HEK293 (cell line): ENCODE measurements at regions not wholly inside any gene's neighbourhood (a gene's known extent, or its start where the extent isn't known, plus 50 kb on each side); places are given as distances from the start of the nearest gene placed in this dataset.

Experiments used
- CTCF ChIA-PET: fragments of 350-600 bp; formaldehyde crosslinking; extraction: SDS; loops from one replicate; lab custom pipeline; 2021; ENCODE audit warnings: antibody characterized with exemption; lab: Yijun Ruan, JAX
- POLR2A ChIA-PET: fragments of 300-600 bp; formaldehyde crosslinking; extraction: SDS; loops from one replicate; lab custom pipeline; 2020; ENCODE audit warnings: antibody characterized with exemption, inconsistent platforms; lab: Yijun Ruan, JAX
- H3K27ac ChIP-seq: fragments of 200-500 bp; sonication (Bioruptor generic); 2 replicates; pipeline ENCODE4 v1.5.1; 2014; ENCODE audit warnings: low read depth, low read length, control low read depth, inconsistent platforms; ENCODE audit errors: extremely low read depth
- H3K36me3 ChIP-seq, 2 experiments: fragments of 200-500 bp in 1 of 2; sonication (Bioruptor generic) in 1 of 2; 1 replicate in 1 of 2; 2 replicates in 1 of 2; pipeline ENCODE4 v1.5.1; 2014 to 2017; ENCODE audit warnings: inconsistent platforms in 2 of 2, low read length in 2 of 2; ENCODE audit not compliant: control insufficient read depth in 2 of 2, insufficient read depth in 1 of 2
- H3K4me1 ChIP-seq: fragments of 200-500 bp; sonication (Bioruptor generic); 2 replicates; pipeline ENCODE4 v1.5.1; 2014; ENCODE audit warnings: mild to moderate bottlenecking, low read length, inconsistent platforms; ENCODE audit not compliant: control insufficient read depth, insufficient read depth
- H3K4me3 ChIP-seq: 2 replicates; pipeline ENCODE4 v1.5.1; 2011; ENCODE audit warnings: low read depth, mild to moderate bottlenecking, control low read depth, low read length, moderate library complexity
- H3K9me3 ChIP-seq: fragments of 200-500 bp; sonication (Bioruptor generic); 2 replicates; pipeline ENCODE4 v1.5.1; 2014; ENCODE audit warnings: low read depth, low read length, inconsistent platforms; ENCODE audit not compliant: control insufficient read depth, insufficient read depth
- AEBP2 ChIP-seq: fragments of 450-650 bp; formaldehyde crosslinking; IDR thresholded peaks from 2 replicates; pipeline ENCODE4 v1.5.1; 2016; ENCODE audit warnings: missing biosample characterization, missing genetic modification characterization, borderline replicate concordance
- MZF1 ChIP-seq: fragments of 450-650 bp; formaldehyde crosslinking; IDR thresholded peaks from 2 replicates; pipeline ENCODE4 v1.5.1; 2017; ENCODE audit warnings: missing biosample characterization, missing genetic modification characterization, borderline replicate concordance
- OVOL3 ChIP-seq: fragments of 450-650 bp; formaldehyde crosslinking; IDR thresholded peaks from 2 replicates; pipeline ENCODE4 v1.5.1; 2016; ENCODE audit warnings: missing biosample characterization, missing genetic modification characterization
- SALL2 ChIP-seq: fragments of 450-650 bp; formaldehyde crosslinking; IDR thresholded peaks from 2 replicates; pipeline ENCODE4 v1.5.0; 2017; ENCODE audit warnings: missing biosample characterization, mild to moderate bottlenecking, missing genetic modification characterization, borderline replicate concordance
- SETDB1 ChIP-seq: IDR thresholded peaks from one replicate; pipeline ENCODE4 v1.6.1; 2017; ENCODE audit warnings: mild to moderate bottlenecking, low read length, moderate library complexity, mixed read lengths; ENCODE audit not compliant: insufficient read length
- WT1 ChIP-seq: fragments of 450-650 bp; formaldehyde crosslinking; IDR thresholded peaks from 2 replicates; pipeline ENCODE4 v1.5.1; 2016; ENCODE audit warnings: missing biosample characterization, missing genetic modification characterization
- ZBTB49 ChIP-seq: fragments of 450-650 bp; formaldehyde crosslinking; IDR thresholded peaks from 2 replicates; pipeline ENCODE4 v1.5.1; 2016; ENCODE audit warnings: missing biosample characterization, missing genetic modification characterization, low read depth
- ZBTB8A ChIP-seq: fragments of 450-650 bp; formaldehyde crosslinking; IDR thresholded peaks from 2 replicates; pipeline ENCODE4 v1.5.1; 2016; ENCODE audit warnings: missing biosample characterization, missing genetic modification characterization
- ZEB2 ChIP-seq: fragments of 450-650 bp; formaldehyde crosslinking; IDR thresholded peaks from 2 replicates; pipeline ENCODE4 v1.5.1; 2016; ENCODE audit warnings: missing biosample characterization, missing genetic modification characterization
- ZNF10 ChIP-seq: fragments of 450-650 bp; formaldehyde crosslinking; IDR thresholded peaks from 2 replicates; pipeline ENCODE4 v1.5.1; 2017; ENCODE audit warnings: missing biosample characterization, missing genetic modification characterization
- ZNF146 ChIP-seq: fragments of 450-650 bp; formaldehyde crosslinking; IDR thresholded peaks from 2 replicates; pipeline ENCODE4 v1.5.1; 2016; ENCODE audit warnings: missing biosample characterization, missing genetic modification characterization
- ZNF169 ChIP-seq: fragments of 450-650 bp; formaldehyde crosslinking; IDR thresholded peaks from 2 replicates; pipeline ENCODE4 v1.5.1; 2016; ENCODE audit warnings: missing biosample characterization, missing genetic modification characterization
- ZNF214 ChIP-seq: fragments of 450-650 bp; formaldehyde crosslinking; IDR thresholded peaks from 2 replicates; pipeline ENCODE4 v1.5.1; 2017; ENCODE audit warnings: missing biosample characterization, mild to moderate bottlenecking, missing genetic modification characterization, borderline replicate concordance
- ZNF248 ChIP-seq: fragments of 450-650 bp; formaldehyde crosslinking; IDR thresholded peaks from 2 replicates; pipeline ENCODE4 v1.5.1; 2017; ENCODE audit warnings: missing biosample characterization, missing genetic modification characterization
- ZNF266 ChIP-seq: fragments of 450-650 bp; formaldehyde crosslinking; IDR thresholded peaks from 2 replicates; pipeline ENCODE4 v1.5.1; 2016; ENCODE audit warnings: missing biosample characterization, missing genetic modification characterization, low read depth
- ZNF292 ChIP-seq: fragments of 450-650 bp; formaldehyde crosslinking; IDR thresholded peaks from 2 replicates; pipeline ENCODE4 v1.5.1; 2016; ENCODE audit warnings: low read depth, missing biosample characterization, missing genetic modification characterization, borderline replicate concordance
- ZNF302 ChIP-seq: fragments of 450-650 bp; formaldehyde crosslinking; IDR thresholded peaks from 2 replicates; pipeline ENCODE4 v1.5.1; 2016; ENCODE audit warnings: missing biosample characterization, missing genetic modification characterization, low read depth
- ZNF426 ChIP-seq: fragments of 450-650 bp; formaldehyde crosslinking; IDR thresholded peaks from 2 replicates; pipeline ENCODE4 v1.5.1; 2017; ENCODE audit warnings: missing biosample characterization, missing genetic modification characterization, mild to moderate bottlenecking, inconsistent platforms, moderate library complexity
- ZNF48 ChIP-seq: fragments of 450-650 bp; formaldehyde crosslinking; IDR thresholded peaks from 2 replicates; pipeline ENCODE4 v1.5.1; 2016; ENCODE audit warnings: missing biosample characterization, missing genetic modification characterization
- ZNF510 ChIP-seq: fragments of 450-650 bp; formaldehyde crosslinking; IDR thresholded peaks from 2 replicates; pipeline ENCODE4 v1.5.1; 2018; ENCODE audit warnings: mild to moderate bottlenecking, missing genetic modification characterization, missing biosample characterization; ENCODE audit not compliant: insufficient replicate concordance
- ZNF571 ChIP-seq: fragments of 450-650 bp; formaldehyde crosslinking; IDR thresholded peaks from 2 replicates; pipeline ENCODE4 v1.5.0; 2017; ENCODE audit warnings: missing biosample characterization, missing genetic modification characterization
- ZNF654 ChIP-seq: fragments of 450-650 bp; formaldehyde crosslinking; IDR thresholded peaks from 2 replicates; pipeline ENCODE4 v1.5.1; 2016; ENCODE audit warnings: low read depth, missing biosample characterization, missing genetic modification characterization
- ZNF664 ChIP-seq: fragments of 450-650 bp; formaldehyde crosslinking; IDR thresholded peaks from 2 replicates; pipeline ENCODE4 v1.5.1; 2016; ENCODE audit warnings: missing biosample characterization, missing genetic modification characterization
- ZNF747 ChIP-seq: fragments of 450-650 bp; formaldehyde crosslinking; IDR thresholded peaks from 2 replicates; pipeline ENCODE4 v1.5.1; 2016; ENCODE audit warnings: missing biosample characterization, missing genetic modification characterization
- ZNF776 ChIP-seq: fragments of 450-650 bp; formaldehyde crosslinking; IDR thresholded peaks from 2 replicates; pipeline ENCODE4 v1.5.0; 2017; ENCODE audit warnings: missing biosample characterization, missing genetic modification characterization, borderline replicate concordance
- TF ChIP-seq, protein P1 (sequence below): fragments of 450-650 bp; formaldehyde crosslinking; IDR thresholded peaks from 2 replicates; pipeline ENCODE4 v1.5.1; 2016; ENCODE audit warnings: missing biosample characterization, missing genetic modification characterization

DNA sequence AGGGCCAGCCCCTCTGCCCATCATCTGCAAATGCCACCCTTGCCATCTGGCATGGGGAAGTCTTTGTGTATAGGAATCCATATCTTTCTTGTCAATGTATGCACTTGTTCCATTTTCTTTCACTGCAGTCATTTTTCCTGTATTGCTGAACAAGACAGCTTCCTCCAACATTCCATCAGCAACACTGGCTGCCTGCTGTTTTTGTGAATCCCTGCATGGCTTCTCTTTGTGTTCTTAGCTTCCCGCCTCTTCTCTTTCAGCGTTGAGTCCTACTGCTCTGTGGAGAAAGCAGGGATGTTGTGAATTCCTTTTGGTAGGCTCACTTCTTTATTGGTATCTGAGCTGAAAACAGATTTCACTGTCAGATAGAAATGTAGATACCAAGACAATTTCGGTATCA is 150.0 kb downstream of the LPIN1 start:
- H3K4me3 ChIP-seq, result no peak overlapping the region
- no peaks in the 10 kb centered on the region for H3K9me3 ChIP-seq
- no peak for TF ChIP-seq ZNF146 (tag by site-specific recombination)
- TF ChIP-seq OVOL3 (tag by site-specific recombination), result no peak
- H3K27ac ChIP-seq, result no peak overlapping the region
- ChIA-PET POLR2A (no interaction called here), CTCF (no interaction called here)
- H3K4me1 ChIP-seq, result no peaks in the 10 kb centered on the region
- H3K36me3 ChIP-seq, result no peaks in the 10 kb centered on the region

- ChIA-PET CTCF (interaction anchor here (0.6 kb wide), 1 partner anchor 91 kb away, joined by 3 read pairs; no protein-coding TSS in a partner anchor), POLR2A (no interaction called here)
- Histone ChIP-seq H3K27ac (no peak overlapping the region), H3K36me3 (no peaks in the 10 kb centered on the region), H3K9me3 (no peaks in the 10 kb centered on the region), H3K4me1 (no peaks in the 10 kb centered on the region), H3K4me3 (no peak overlapping the region)
- TF ChIP-seq ZNF747 (no peak), ZNF169 (tag by site-specific recombination) (no peak), SETDB1 (no peak), ZNF654 (tag by site-specific recombination) (no peak), ZNF510 (tag by site-specific recombination) (no peak), ZBTB8A (no peak), ZNF248 (tag by site-specific recombination) (no peak), ZNF48 (tag by site-specific recombination) (no peak), ZNF266 (tag by site-specific recombination) (no peak), ZNF214 (no peak), SALL2 (tag by site-specific recombination) (no peak), ZNF664 (tag by site-specific recombination) (no peak)
These were observed 152.1 kb downstream of the LPIN1 start for GRCh38 chr2:11898576-11898975.

GRCh38 chr2:11899264-11899818 is 152.9 kb downstream of the LPIN1 start:
- ChIA-PET POLR2A (no interaction called here), CTCF (no interaction called here)
- no peak overlapping the region for H3K4me3 ChIP-seq
- H3K4me1 ChIP-seq, result no peaks in the 10 kb centered on the region
- H3K36me3 ChIP-seq, result no peaks in the 10 kb centered on the region
- H3K27ac ChIP-seq, result no peak overlapping the region
- H3K9me3 ChIP-seq, result no peaks in the 10 kb centered on the region
- no peak for TF ChIP-seq ZBTB49 (tag by site-specific recombination)
- TF ChIP-seq ZNF571 (tag by site-specific recombination), result no peak
- TF ChIP-seq, protein P1, sequence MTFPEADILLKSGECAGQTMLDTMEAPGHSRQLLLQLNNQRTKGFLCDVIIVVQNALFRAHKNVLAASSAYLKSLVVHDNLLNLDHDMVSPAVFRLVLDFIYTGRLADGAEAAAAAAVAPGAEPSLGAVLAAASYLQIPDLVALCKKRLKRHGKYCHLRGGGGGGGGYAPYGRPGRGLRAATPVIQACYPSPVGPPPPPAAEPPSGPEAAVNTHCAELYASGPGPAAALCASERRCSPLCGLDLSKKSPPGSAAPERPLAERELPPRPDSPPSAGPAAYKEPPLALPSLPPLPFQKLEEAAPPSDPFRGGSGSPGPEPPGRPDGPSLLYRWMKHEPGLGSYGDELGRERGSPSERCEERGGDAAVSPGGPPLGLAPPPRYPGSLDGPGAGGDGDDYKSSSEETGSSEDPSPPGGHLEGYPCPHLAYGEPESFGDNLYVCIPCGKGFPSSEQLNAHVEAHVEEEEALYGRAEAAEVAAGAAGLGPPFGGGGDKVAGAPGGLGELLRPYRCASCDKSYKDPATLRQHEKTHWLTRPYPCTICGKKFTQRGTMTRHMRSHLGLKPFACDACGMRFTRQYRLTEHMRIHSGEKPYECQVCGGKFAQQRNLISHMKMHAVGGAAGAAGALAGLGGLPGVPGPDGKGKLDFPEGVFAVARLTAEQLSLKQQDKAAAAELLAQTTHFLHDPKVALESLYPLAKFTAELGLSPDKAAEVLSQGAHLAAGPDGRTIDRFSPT (tag by site-specific recombination), result no peak
- no peak for TF ChIP-seq ZNF302 (tag by site-specific recombination)
- no peak for TF ChIP-seq ZEB2 (tag by site-specific recombination)
- TF ChIP-seq AEBP2 (tag by site-specific recombination), result no peak
- TF ChIP-seq ZNF426, result no peak
- TF ChIP-seq ZNF10 (tag by site-specific recombination), result no peak
- no peak for TF ChIP-seq MZF1 (tag by site-specific recombination)
- TF ChIP-seq ZNF776 (tag by site-specific recombination), result no peak
- TF ChIP-seq WT1 (tag by site-specific recombination), result no peak
- TF ChIP-seq ZNF292 (tag by site-specific recombination), result no peak
